ENCODE measurements at regions not wholly inside any gene's neighbourhood (a gene's known extent, or its start where the extent isn't known, plus 50 kb on each side); places are given as distances from the start of the nearest gene placed in this dataset.

DNA sequence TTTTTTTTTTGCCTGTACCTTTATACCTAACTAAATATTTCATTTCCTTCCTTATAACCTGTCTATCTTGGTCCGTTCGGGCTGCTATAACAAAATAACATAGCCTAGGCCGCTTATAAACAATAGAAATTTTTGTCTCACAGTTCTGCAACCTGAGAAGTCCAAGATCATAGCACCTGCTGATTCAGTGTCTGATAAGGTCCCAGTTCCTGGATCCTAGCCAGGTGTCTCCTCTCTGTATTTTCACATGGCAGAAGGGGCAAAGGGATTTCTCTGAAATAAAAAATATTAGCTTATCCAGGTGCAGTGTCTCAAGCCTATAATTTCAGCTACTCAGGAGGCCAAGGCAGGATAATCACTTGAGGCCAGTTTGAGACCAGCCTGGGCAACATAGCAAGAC, 1046.6 kb upstream of the USP15 start:
- DNase-seq: no peak
- no peaks in the 10 kb centered on the region for H3K36me3 ChIP-seq (ENCODE audit: low read depth)
- TF ChIP-seq EZH2 (IDR thresholded peaks at IDR 0.05; ENCODE audit: insufficient read depth, poor library complexity, severe bottlenecking) (no peak), EZH2phosphoT487 (IDR thresholded peaks at IDR 0.05; ENCODE audit: insufficient read depth, low read depth) (no peak)
- H3K79me2 ChIP-seq (ENCODE audit: insufficient read depth): no peaks in the 10 kb centered on the region
- in situ Hi-C loops (cut with MboI): no loop called here
- no peaks in the 10 kb centered on the region for H3K4me1 ChIP-seq (ENCODE audit: insufficient read depth)
- H3K9ac ChIP-seq: no peak overlapping the region
- no peaks in the 10 kb centered on the region for H3K9me3 ChIP-seq (ENCODE audit: low read depth)
- H4K20me1 ChIP-seq (ENCODE audit: insufficient read depth): no peaks in the 10 kb centered on the region
- H3K27me3 ChIP-seq (replicated peaks; ENCODE audit: insufficient read depth): no peaks in the 10 kb centered on the region
- H2AFZ ChIP-seq: no peak overlapping the region
- WGBS, 2 experiments (ENCODE audit: low coverage in 1 of 2, low lambda C conversion rate in 2 of 2, missing lambda C conversion rate in 2 of 2): 23 to 30% methylated on average over 3 of the region's 3 CpGs
- no peak overlapping the region for H3K27ac ChIP-seq
- no peaks in the 10 kb centered on the region for H3K9me2 ChIP-seq (ENCODE audit: insufficient read depth)
- H3K4me3 ChIP-seq: no peak overlapping the region
- no peak overlapping the region for H3K4me2 ChIP-seq (ENCODE audit: unreplicated experiment)
- no peaks in the 10 kb centered on the region for H3F3A ChIP-seq (ENCODE audit: insufficient read depth)

DNA sequence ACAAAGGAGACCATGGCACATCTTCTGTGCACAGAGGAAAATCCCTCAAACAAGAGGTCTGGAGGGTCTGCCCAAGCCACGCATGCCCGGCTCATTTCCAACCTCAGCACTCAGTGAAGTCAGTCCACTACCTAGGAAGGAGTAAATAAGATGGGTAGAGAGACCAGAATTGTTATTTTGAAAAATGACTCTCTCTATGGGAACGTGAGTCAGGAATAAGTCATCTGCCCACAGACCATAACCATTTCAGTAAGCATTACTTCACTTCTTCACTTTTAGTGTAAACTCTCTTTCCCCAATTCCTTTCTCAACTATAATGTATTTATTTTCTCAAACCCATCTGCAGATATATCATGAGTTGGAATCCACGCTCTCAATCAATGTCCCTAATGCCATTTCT, 1039.9 kb upstream of the USP15 start:
- 51 to 58% methylated on average over 4 of the region's 4 CpGs for WGBS, 2 experiments (ENCODE audit: low coverage in 1 of 2, low lambda C conversion rate in 2 of 2, missing lambda C conversion rate in 2 of 2)
- Histone ChIP-seq H3K4me3 (no peak overlapping the region), H3K4me2 (ENCODE audit: unreplicated experiment) (no peak overlapping the region), H3K9me2 (ENCODE audit: insufficient read depth) (no peaks in the 10 kb centered on the region), H3K79me2 (ENCODE audit: insufficient read depth) (no peaks in the 10 kb centered on the region), H3K27ac (no peak overlapping the region), H3K9ac (no peak overlapping the region), H3K36me3 (ENCODE audit: low read depth) (no peaks in the 10 kb centered on the region), H4K20me1 (ENCODE audit: insufficient read depth) (no peaks in the 10 kb centered on the region), H3K4me1 (ENCODE audit: insufficient read depth) (no peaks in the 10 kb centered on the region), H3F3A (ENCODE audit: insufficient read depth) (no peaks in the 10 kb centered on the region), H3K27me3 (replicated peaks; ENCODE audit: insufficient read depth) (no peaks in the 10 kb centered on the region), H3K9me3 (ENCODE audit: low read depth) (no peaks in the 10 kb centered on the region), H2AFZ (no peak overlapping the region)
- in situ Hi-C loops (cut with MboI): no loop called here
- TF ChIP-seq EZH2phosphoT487 (IDR thresholded peaks at IDR 0.05; ENCODE audit: insufficient read depth, low read depth): no peak
- no peak for TF ChIP-seq EZH2 (IDR thresholded peaks at IDR 0.05; ENCODE audit: insufficient read depth, poor library complexity, severe bottlenecking)
- DNase-seq: peak; percentile 2

GRCh38 chr12:61232040-61232439, 1028.2 kb upstream of the USP15 start:
- H3K27ac ChIP-seq: no peak overlapping the region
- no peaks in the 10 kb centered on the region for H3F3A ChIP-seq (ENCODE audit: insufficient read depth)
- no peaks in the 10 kb centered on the region for H3K9me3 ChIP-seq (ENCODE audit: low read depth)
- H3K4me1 ChIP-seq (ENCODE audit: insufficient read depth): no peaks in the 10 kb centered on the region
- 37 to 47% methylated on average over 5 of the region's 5 CpGs for WGBS, 2 experiments (ENCODE audit: low coverage in 1 of 2, low lambda C conversion rate in 2 of 2, missing lambda C conversion rate in 2 of 2)
- no peak overlapping the region for H3K9ac ChIP-seq
- in situ Hi-C loops (cut with MboI): no loop called here
- H3K27me3 ChIP-seq (replicated peaks; ENCODE audit: insufficient read depth): no peaks in the 10 kb centered on the region
- DNase-seq: no peak
- H3K4me3 ChIP-seq: no peak overlapping the region
- H4K20me1 ChIP-seq (ENCODE audit: insufficient read depth): no peaks in the 10 kb centered on the region
- no peaks in the 10 kb centered on the region for H3K36me3 ChIP-seq (ENCODE audit: low read depth)
- no peak overlapping the region for H3K4me2 ChIP-seq (ENCODE audit: unreplicated experiment)
- TF ChIP-seq EZH2 (IDR thresholded peaks at IDR 0.05; ENCODE audit: insufficient read depth, poor library complexity, severe bottlenecking): no peak
- H3K79me2 ChIP-seq (ENCODE audit: insufficient read depth): no peaks in the 10 kb centered on the region
- H2AFZ ChIP-seq: no peak overlapping the region
- no peaks in the 10 kb centered on the region for H3K9me2 ChIP-seq (ENCODE audit: insufficient read depth)

DNA sequence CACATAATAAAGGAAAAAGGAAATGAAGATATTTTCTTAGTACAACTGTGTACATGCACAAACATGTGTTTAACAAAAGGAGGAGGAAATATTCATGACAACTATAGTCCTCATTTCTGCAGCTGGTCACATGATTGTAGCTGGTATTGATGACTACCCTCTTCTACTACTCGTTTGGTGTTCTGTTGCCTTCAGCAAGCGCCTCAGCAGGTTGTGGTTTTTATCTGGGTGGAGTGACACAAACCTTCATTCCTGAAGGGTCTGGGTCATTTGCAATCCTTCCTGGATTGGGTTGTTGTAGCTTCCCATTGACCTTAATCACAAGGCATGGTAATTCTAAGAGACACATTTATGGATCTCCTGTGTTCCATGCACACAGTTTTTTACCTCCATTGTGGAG, 1009.9 kb upstream of the USP15 start:
- H3K9me2 ChIP-seq (ENCODE audit: insufficient read depth): no peaks in the 10 kb centered on the region
- no peaks in the 10 kb centered on the region for H3F3A ChIP-seq (ENCODE audit: insufficient read depth)
- in situ Hi-C loops (cut with MboI): no loop called here
- H3K9ac ChIP-seq: no peak overlapping the region
- no peak for TF ChIP-seq EZH2 (IDR thresholded peaks at IDR 0.05; ENCODE audit: insufficient read depth, poor library complexity, severe bottlenecking)
- TF ChIP-seq EZH2phosphoT487 (IDR thresholded peaks at IDR 0.05; ENCODE audit: insufficient read depth, low read depth): no peak
- H3K4me1 ChIP-seq (ENCODE audit: insufficient read depth): no peaks in the 10 kb centered on the region
- DNase-seq: no peak
- no peak overlapping the region for H3K4me3 ChIP-seq
- no peaks in the 10 kb centered on the region for H3K79me2 ChIP-seq (ENCODE audit: insufficient read depth)
- H3K27ac ChIP-seq: no peak overlapping the region
- no peaks in the 10 kb centered on the region for H4K20me1 ChIP-seq (ENCODE audit: insufficient read depth)
- H3K27me3 ChIP-seq (replicated peaks; ENCODE audit: insufficient read depth): no peaks in the 10 kb centered on the region
- 2 to 11% methylated on average over 2 of the region's 2 CpGs for WGBS, 2 experiments (ENCODE audit: low coverage in 1 of 2, low lambda C conversion rate in 2 of 2, missing lambda C conversion rate in 2 of 2)
- no peak overlapping the region for H2AFZ ChIP-seq
- no peak overlapping the region for H3K4me2 ChIP-seq (ENCODE audit: unreplicated experiment)
- H3K36me3 ChIP-seq (ENCODE audit: low read depth): no peaks in the 10 kb centered on the region
- no peaks in the 10 kb centered on the region for H3K9me3 ChIP-seq (ENCODE audit: low read depth)

DNA sequence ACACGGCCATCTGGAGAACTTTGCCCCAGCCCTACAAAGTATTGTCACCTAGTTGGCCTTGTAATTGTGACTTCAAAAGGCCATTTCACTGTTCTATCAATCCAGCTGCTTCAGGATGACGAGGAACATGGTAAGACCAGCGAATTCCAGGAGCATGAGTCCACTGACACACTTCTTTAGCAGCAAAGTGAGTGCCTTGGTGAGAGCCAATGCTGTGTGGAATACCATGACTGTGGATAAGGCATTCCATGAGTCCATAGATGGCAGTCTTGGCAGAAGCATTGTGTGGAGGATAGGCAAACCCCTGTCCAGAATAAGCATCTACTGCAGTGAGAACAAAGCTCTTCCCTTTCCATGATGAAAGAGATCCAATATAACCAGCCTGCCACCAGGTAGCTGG, 1009.1 kb upstream of the USP15 start:
- WGBS, 2 experiments (ENCODE audit: low coverage in 1 of 2, low lambda C conversion rate in 2 of 2, missing lambda C conversion rate in 2 of 2): 3 to 10% methylated on average over 3 of the region's 3 CpGs
- H4K20me1 ChIP-seq (ENCODE audit: insufficient read depth): no peaks in the 10 kb centered on the region
- in situ Hi-C loops (cut with MboI): no loop called here
- no peaks in the 10 kb centered on the region for H3F3A ChIP-seq (ENCODE audit: insufficient read depth)
- no peaks in the 10 kb centered on the region for H3K9me2 ChIP-seq (ENCODE audit: insufficient read depth)
- H2AFZ ChIP-seq: no peak overlapping the region
- no peak for DNase-seq
- H3K27me3 ChIP-seq (replicated peaks; ENCODE audit: insufficient read depth): no peaks in the 10 kb centered on the region
- H3K4me2 ChIP-seq (ENCODE audit: unreplicated experiment): no peak overlapping the region
- no peaks in the 10 kb centered on the region for H3K4me1 ChIP-seq (ENCODE audit: insufficient read depth)
- TF ChIP-seq EZH2phosphoT487 (IDR thresholded peaks at IDR 0.05; ENCODE audit: insufficient read depth, low read depth) (no peak), EZH2 (IDR thresholded peaks at IDR 0.05; ENCODE audit: insufficient read depth, poor library complexity, severe bottlenecking) (no peak)
- H3K9me3 ChIP-seq (ENCODE audit: low read depth): no peaks in the 10 kb centered on the region
- no peaks in the 10 kb centered on the region for H3K36me3 ChIP-seq (ENCODE audit: low read depth)
- H3K27ac ChIP-seq: no peak overlapping the region
- no peak overlapping the region for H3K9ac ChIP-seq
- H3K79me2 ChIP-seq (ENCODE audit: insufficient read depth): no peaks in the 10 kb centered on the region
- H3K4me3 ChIP-seq: no peak overlapping the region
